Astrocyte (in vitro differentiated cells and primary cell): ENCODE measurements at regions not wholly inside any gene's neighbourhood (a gene's known extent, or its start where the extent isn't known, plus 50 kb on each side); places are given as distances from the start of the nearest gene placed in this dataset.

Source experiments
- DNase-seq: peaks from one replicate; pipeline ENCODE4 v3.0.0-alpha.2; 2010; ENCODE audit warnings: low read depth
- FAIRE-seq: peaks from 2 replicates; lab custom pipeline; 2011; peaks lifted over from hg19 to GRCh38; lab: Jason Lieb, UNC
- H2AFZ ChIP-seq: 2 replicates; pipeline ENCODE4 v1.6.0; 2012; ENCODE audit warnings: low read depth, low read length, inconsistent platforms
- H3K27ac ChIP-seq: 2 replicates; pipeline ENCODE4 v1.5.1; 2011; ENCODE audit warnings: low read depth, low read length, inconsistent platforms
- H3K27me3 ChIP-seq: 2 replicates; pipeline ENCODE4 v1.6.0; 2011; ENCODE audit warnings: low read length, inconsistent platforms; ENCODE audit not compliant: insufficient read depth
- H3K36me3 ChIP-seq: 2 replicates; pipeline ENCODE4 v1.5.1; 2011; ENCODE audit warnings: low read length, inconsistent platforms; ENCODE audit not compliant: insufficient read depth
- H3K4me1 ChIP-seq: 2 replicates; pipeline ENCODE4 v1.5.1; 2011; ENCODE audit warnings: low read length, inconsistent platforms; ENCODE audit not compliant: insufficient read depth
- H3K4me2 ChIP-seq: 2 replicates; pipeline ENCODE4 v1.6.0; 2012; ENCODE audit warnings: low read length, inconsistent platforms
- H3K4me3 ChIP-seq: 2 replicates; pipeline ENCODE4 v1.5.1; 2011; ENCODE audit warnings: low read depth, mild to moderate bottlenecking, low read length, inconsistent platforms; ENCODE audit not compliant: insufficient read depth
- H3K79me2 ChIP-seq: 2 replicates; pipeline ENCODE4 v1.6.0; 2012; ENCODE audit warnings: mild to moderate bottlenecking, low read length, inconsistent platforms; ENCODE audit not compliant: insufficient read depth
- H3K9ac ChIP-seq: 2 replicates; pipeline ENCODE4 v1.6.0; 2012; ENCODE audit warnings: mild to moderate bottlenecking, low read length, inconsistent platforms
- H3K9me3 ChIP-seq: 2 replicates; pipeline ENCODE4 v1.5.1; 2012; ENCODE audit warnings: low read depth, mild to moderate bottlenecking, low read length, inconsistent platforms; ENCODE audit not compliant: insufficient read depth
- H4K20me1 ChIP-seq: 2 replicates; pipeline ENCODE4 v1.6.0; 2012; ENCODE audit warnings: low read length, inconsistent platforms; ENCODE audit not compliant: insufficient read depth
- H3K27ac Mint-ChIP-seq: one replicate; pipeline ENCODE4 v1.8.0; 2021; ENCODE audit warnings: mild to moderate bottlenecking, mixed read lengths; ENCODE audit not compliant: unreplicated experiment
- H3K27me3 Mint-ChIP-seq: one replicate; pipeline ENCODE4 v1.8.0; 2021; ENCODE audit warnings: low read depth, mixed read lengths; ENCODE audit not compliant: unreplicated experiment
- H3K36me3 Mint-ChIP-seq: one replicate; pipeline ENCODE4 v1.8.0; 2021; ENCODE audit warnings: low read depth, mixed read lengths; ENCODE audit not compliant: unreplicated experiment
- H3K4me1 Mint-ChIP-seq: one replicate; pipeline ENCODE4 v1.8.0; 2021; ENCODE audit warnings: low read depth, mixed read lengths; ENCODE audit not compliant: unreplicated experiment
- H3K4me3 Mint-ChIP-seq: one replicate; pipeline ENCODE4 v1.8.0; 2021; ENCODE audit warnings: mild to moderate bottlenecking, moderate library complexity, mixed read lengths; ENCODE audit not compliant: unreplicated experiment
- H3K9me3 Mint-ChIP-seq: one replicate; pipeline ENCODE4 v1.8.0; 2021; ENCODE audit warnings: mild to moderate bottlenecking, mixed read lengths; ENCODE audit not compliant: unreplicated experiment
- CTCF ChIP-seq: IDR thresholded peaks from 2 replicates; pipeline ENCODE4 v1.5.1; 2011; ENCODE audit warnings: low read depth, mild to moderate bottlenecking, inconsistent platforms, low read length, moderate library complexity; ENCODE audit not compliant: insufficient read depth
- EZH2 ChIP-seq: IDR thresholded peaks from 2 replicates; pipeline ENCODE4 v1.6.1; 2012; ENCODE audit warnings: mild to moderate bottlenecking, low read length, inconsistent platforms; ENCODE audit not compliant: insufficient read depth

GRCh38 chr6:87929843-87930288 lies 117.8 kb upstream of the SPACA1 start:
- TF ChIP-seq CTCF, result peak; percentile 94
- TF ChIP-seq EZH2, result no peak
- H2AFZ ChIP-seq, result peak overlapping the region; percentile 67
- peaks cover 6% of the 10 kb centered on the region for H3K27me3 ChIP-seq
- Mint-ChIP-seq H3K27me3 (peaks cover 16% of the 10 kb centered on the region), H3K9me3 (peaks cover 2% of the 10 kb centered on the region), H3K4me3 (no peak overlapping the region), H3K4me1 (peaks cover 3% of the 10 kb centered on the region), H3K36me3 (no peaks in the 10 kb centered on the region), H3K27ac (no peak overlapping the region)
- no peaks in the 10 kb centered on the region for H3K36me3 ChIP-seq
- H3K4me1 ChIP-seq, result peaks cover 7% of the 10 kb centered on the region
- H3K9ac ChIP-seq, result peak overlapping the region; percentile 35
- no peaks in the 10 kb centered on the region for H4K20me1 ChIP-seq
- H3K4me2 ChIP-seq, result peak overlapping the region; percentile 66
- no peaks in the 10 kb centered on the region for H3K9me3 ChIP-seq
- H3K79me2 ChIP-seq, result no peaks in the 10 kb centered on the region
- FAIRE-seq (peak; percentile 56), DNase-seq (peak; percentile 66)
- H3K4me3 ChIP-seq, result no peak overlapping the region
- H3K27ac ChIP-seq, result no peak overlapping the region

GRCh38 chr6:87926687-87927086 lies 121.0 kb upstream of the SPACA1 start:
- Histone ChIP-seq H2AFZ (no peak overlapping the region), H3K36me3 (no peaks in the 10 kb centered on the region), H4K20me1 (no peaks in the 10 kb centered on the region), H3K4me1 (peaks cover 7% of the 10 kb centered on the region), H3K27ac (no peak overlapping the region), H3K4me2 (no peak overlapping the region), H3K79me2 (no peaks in the 10 kb centered on the region), H3K27me3 (peaks cover 1% of the 10 kb centered on the region), H3K9ac (no peak overlapping the region), H3K4me3 (no peak overlapping the region), H3K9me3 (no peaks in the 10 kb centered on the region)
- no peak for DNase-seq
- no peak for TF ChIP-seq EZH2
- no peak for TF ChIP-seq CTCF
- no peak overlapping the region for H3K4me3 Mint-ChIP-seq
- H3K27ac Mint-ChIP-seq, result no peak overlapping the region
- no peaks in the 10 kb centered on the region for H3K4me1 Mint-ChIP-seq
- FAIRE-seq, result no peak
- H3K9me3 Mint-ChIP-seq, result no peaks in the 10 kb centered on the region
- no peaks in the 10 kb centered on the region for H3K36me3 Mint-ChIP-seq
- peaks cover 15% of the 10 kb centered on the region for H3K27me3 Mint-ChIP-seq

- no peaks in the 10 kb centered on the region for H3K9me3 Mint-ChIP-seq
- no peak for TF ChIP-seq CTCF
- no peak for TF ChIP-seq EZH2
- DNase-seq, result no peak
- Histone ChIP-seq H3K4me3 (no peak overlapping the region), H2AFZ (no peak overlapping the region), H3K27ac (no peak overlapping the region), H3K27me3 (peaks cover 4% of the 10 kb centered on the region), H3K4me2 (no peak overlapping the region), H3K36me3 (no peaks in the 10 kb centered on the region), H3K9me3 (no peaks in the 10 kb centered on the region), H3K4me1 (peaks cover 7% of the 10 kb centered on the region), H3K9ac (no peak overlapping the region), H4K20me1 (no peaks in the 10 kb centered on the region), H3K79me2 (no peaks in the 10 kb centered on the region)
- H3K4me1 Mint-ChIP-seq, result no peaks in the 10 kb centered on the region
- no peaks in the 10 kb centered on the region for H3K36me3 Mint-ChIP-seq
- no peak for FAIRE-seq
- peaks cover 15% of the 10 kb centered on the region for H3K27me3 Mint-ChIP-seq
- no peak overlapping the region for H3K4me3 Mint-ChIP-seq
- no peak overlapping the region for H3K27ac Mint-ChIP-seq
Observed at GRCh38 chr6:87926072-87926471, 121.6 kb upstream of the SPACA1 start.
